Renal cortex interstitium (tissue), 11 donors: ENCODE measurements at regions not wholly inside any gene's neighbourhood (a gene's known extent, or its start where the extent isn't known, plus 50 kb on each side); places are given as distances from the start of the nearest gene placed in this dataset.

Experiments used
- DNase-seq, 11 donors: peaks; one replicate each; pipeline ENCODE4 v3.0.0-alpha.2; 2013; ENCODE audit warnings: low read depth in 9 of 11, low spot score in 4 of 11; ENCODE audit errors: extremely low read depth in 1 of 11

DNA sequence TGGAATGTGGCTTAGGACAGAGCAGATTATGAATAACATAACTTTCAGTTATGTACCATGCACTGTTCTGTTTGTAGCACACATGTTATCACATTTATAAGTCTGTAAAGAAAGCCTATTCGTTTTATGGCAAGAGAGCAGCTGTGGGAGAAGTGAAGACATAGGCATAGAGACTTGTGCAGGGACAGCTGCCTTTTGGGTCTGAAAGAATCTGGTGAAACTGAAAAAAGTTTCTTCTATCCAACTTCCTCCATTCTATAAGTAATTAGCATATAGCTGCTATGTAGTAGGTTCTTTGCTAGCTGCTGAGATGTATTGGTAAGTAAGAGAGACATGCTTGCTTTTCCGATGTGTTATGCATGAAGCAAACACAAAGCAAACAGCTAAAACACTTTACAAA is 1095.4 kb upstream of the CADM2 start:
- no peak for DNase-seq

- no peak for DNase-seq
Measured at GRCh38 chr3:83868909-83869567, 1089.8 kb upstream of the CADM2 start.

DNA sequence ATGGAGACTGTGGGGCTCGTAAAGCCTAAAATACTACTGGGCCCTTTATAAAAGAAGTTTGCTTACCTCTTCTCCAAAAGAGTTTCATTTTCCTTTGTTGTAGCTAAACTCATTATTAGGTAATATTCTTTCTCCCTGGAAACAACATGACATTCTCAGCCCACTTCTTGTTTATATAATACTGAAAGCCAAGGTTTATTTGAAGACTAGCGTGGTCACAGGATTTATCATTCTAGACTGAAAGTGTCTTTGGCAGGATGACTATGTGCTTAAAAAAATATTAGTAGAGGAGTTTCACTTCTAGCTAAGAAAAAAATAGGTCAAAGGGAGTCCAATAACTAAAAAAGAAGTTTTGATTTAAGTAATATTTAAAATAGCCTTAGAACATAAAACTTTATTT is 1085.2 kb upstream of the CADM2 start:
- DNase-seq, result no peak

GRCh38 chr3:83877910-83878309 is 1080.9 kb upstream of the CADM2 start:
- DNase-seq, result no peak

DNA sequence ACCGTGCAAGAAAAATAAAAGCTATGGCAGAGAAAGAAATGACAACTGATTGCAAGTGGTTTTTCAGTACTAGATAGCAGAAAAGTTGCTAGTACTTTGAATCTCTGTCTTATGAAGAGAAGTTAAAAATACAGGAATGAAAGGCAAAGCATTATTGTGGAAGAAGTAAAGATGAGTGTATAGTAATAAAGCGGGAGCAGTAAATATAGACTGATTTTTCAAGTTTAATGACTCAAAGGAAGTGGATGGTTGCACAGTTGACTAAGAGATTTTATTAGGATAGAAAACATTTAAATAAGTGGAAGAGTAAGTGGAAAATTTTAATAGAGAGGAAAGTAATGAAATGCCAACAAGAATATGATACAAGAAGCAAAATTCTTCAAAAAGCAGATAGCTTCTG is 1076.1 kb upstream of the CADM2 start:
- no peak for DNase-seq

DNA sequence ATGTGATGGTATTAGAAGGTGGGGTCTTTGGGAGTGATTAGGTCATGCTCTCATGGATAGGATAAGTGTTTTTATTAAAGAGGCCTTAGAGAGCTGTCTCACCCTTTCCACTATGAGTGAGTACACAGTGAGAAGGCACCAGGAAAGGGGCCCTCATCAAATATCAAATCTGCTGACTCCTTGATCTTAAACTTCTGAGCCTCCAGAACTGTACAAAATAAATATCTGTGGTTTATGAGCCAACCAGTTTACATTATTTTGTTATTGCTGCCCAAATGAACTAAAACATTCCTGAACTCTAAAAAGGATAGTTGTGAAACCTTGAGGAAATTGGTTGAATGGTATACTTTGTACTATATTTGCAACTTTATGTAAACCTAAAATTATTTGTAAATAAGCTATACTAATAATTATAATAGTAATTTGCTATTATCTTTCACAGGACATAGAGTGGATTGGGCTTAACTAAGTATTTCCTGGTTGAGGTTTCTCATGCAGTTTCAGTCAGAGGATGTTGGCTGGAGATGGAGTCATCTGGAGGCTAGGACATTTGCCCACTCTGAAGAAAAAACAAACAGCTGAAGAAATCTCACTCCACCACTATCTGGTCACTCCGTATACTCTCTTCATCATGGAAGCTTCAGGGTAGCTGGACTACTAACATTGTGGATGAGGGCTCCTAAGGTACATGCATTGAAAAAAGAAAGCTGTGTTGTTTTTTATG is 1068.6 kb upstream of the CADM2 start:
- no peak for DNase-seq

GRCh38 chr3:83890763-83891135 is 1068.0 kb upstream of the CADM2 start:
- no peak for DNase-seq

- DNase-seq, result no peak
Measured at GRCh38 chr3:83894223-83894622, 1064.6 kb upstream of the CADM2 start.

DNA sequence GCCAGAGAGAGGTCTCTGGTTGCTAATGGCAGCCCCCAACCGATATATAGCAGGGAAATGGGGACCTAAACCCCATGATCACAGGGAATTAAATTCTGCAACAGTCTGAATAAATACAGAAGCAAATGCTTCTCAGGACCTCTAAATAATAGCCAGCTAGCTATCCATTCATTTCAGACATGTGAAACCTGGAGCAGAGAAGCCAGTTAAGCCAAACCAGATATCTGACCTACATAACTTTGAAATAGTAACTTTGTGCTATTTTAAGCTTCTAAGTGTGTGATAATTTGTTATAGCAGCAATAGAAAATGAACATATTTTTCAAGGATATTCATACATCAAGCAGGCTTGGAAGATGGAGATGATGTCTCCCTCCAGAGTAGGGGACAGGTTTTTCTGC is 1062.9 kb upstream of the CADM2 start:
- DNase-seq, result no peak

GRCh38 chr3:83902787-83903533 is 1055.8 kb upstream of the CADM2 start:
- no peak for DNase-seq

DNA sequence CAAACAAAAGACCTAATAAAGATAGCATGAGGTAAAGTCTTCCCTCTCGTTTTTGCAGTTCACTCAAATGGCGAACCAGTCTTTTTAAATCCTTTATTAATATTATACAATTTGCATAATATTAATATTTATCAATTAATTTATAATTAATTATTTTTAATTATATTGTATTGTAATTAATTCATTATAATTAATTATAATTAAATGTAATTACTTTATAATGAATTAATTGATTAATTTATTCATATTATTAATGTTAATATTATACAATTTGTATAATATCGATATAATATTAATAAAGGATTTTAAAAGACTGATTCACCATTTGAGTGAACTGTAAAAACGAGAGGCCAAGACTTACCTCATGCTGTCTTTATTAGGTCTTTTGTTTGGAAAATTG is 1045.4 kb upstream of the CADM2 start:
- DNase-seq, result no peak

GRCh38 chr3:83926291-83926690 is 1032.5 kb upstream of the CADM2 start:
- DNase-seq, result no peak

- DNase-seq, result no peak
Measured at GRCh38 chr3:83928391-83928790, 1030.4 kb upstream of the CADM2 start.

GRCh38 chr3:83928903-83929302 is 1029.9 kb upstream of the CADM2 start:
- DNase-seq, result no peak

DNA sequence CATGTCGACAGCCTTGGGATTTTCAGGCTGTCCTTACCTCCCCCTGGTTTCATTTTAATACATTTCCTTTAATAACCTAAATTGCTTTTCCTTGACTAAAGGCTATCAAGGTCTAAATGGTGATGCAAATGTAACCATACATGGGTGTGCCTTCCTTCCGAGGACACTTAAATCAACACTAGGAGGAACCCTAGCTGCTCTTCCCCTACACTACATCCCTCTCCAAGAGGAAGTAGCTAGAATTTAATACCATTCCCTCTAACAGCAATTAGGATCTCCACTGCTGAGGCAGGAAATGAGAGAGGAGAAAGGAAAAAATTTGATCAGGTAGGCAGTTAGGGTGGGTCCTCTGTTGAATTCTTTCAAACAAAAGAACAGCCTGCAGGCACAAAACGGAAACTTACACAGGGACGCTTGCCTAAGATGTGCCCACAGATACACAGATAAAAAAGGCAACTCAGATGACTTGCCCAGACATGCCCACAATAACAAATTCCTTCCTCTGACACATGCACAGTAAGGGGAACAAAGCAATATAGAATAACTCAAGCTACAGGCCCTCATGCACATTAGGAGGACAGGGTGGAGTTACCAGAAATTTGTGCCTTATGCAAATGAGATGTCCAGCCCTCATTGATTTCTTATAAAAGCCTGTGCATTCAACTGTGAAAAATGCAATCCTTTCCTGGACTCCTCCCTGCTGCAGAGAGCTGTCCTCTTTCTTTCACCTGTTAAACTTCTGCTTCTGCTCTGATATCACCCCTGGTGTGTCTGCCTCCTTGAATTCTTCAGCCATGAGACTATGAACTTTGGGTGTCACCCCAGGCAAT is 1024.4 kb upstream of the CADM2 start:
- DNase-seq, result no peak

DNA sequence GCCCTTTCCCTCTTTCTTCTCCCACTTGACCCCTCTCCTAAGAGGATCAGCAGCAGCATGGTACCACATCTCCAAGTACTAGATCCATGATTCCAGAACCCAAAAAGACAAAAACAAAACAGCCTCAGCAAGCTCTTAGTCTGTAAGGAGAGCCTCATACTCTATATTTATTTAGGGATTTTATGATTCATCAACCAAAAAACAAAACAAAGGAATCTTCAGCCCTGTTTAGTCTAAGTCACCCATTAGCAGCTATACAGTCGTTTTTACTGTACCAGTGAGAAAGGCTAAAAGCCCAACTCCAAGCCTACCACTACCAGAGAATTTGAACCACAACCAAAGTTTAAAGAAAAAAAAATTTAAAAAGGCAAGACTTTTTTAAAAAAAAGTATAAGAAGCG is 1020.3 kb upstream of the CADM2 start:
- no peak for DNase-seq

- DNase-seq, result no peak
Measured at GRCh38 chr3:83941990-83942745, 1016.6 kb upstream of the CADM2 start.

DNA sequence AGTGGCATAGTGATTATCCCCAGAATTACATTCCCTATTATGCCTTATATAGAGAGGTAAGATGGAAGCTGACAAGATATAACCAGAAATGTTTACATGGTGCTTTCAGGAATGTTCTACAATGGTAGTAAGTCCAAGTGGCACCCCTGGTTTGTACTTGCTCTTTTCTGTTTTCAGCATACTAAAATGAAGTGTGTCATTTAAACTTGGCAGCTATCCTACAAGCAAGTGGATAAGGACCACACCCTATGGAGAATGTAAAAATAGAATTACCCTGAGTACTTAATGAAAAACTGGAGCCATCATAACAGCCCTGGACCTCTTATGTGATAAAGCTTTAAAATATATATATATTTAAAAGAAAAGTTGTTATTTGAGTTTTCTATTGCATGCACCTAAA is 1012.7 kb upstream of the CADM2 start:
- DNase-seq, result no peak

DNA sequence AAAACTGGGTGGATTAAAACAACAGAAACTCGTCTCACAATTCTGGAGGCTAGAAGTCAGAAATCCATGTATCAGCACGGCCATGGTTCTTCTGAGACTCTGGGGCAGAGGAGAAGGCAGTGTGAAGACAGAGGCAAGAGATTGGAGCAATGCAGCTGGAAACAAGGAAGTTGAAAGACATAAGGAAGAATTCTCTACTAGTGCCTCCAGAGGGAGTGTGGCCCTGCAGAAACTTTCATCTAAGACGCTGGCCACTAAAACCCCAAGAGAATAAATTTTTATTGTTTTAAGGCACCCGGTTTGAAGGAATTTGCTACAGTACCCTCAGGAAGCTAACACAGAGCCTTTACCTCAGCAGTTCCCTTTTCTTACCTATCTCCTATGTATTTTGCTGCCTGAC is 1012.2 kb upstream of the CADM2 start:
- no peak for DNase-seq
